Hepatic stellate cell (primary cell): ENCODE measurements at regions not wholly inside any gene's neighbourhood (a gene's known extent, or its start where the extent isn't known, plus 50 kb on each side); places are given as distances from the start of the nearest gene placed in this dataset.

Experiments
- DNase-seq: peaks from one replicate; pipeline ENCODE4 v3.0.0; 2011; ENCODE audit warnings: low spot score

- no peak for DNase-seq
These were observed 58.0 kb upstream of the ZNF804A start for GRCh38 chr2:184540246-184540789.

GRCh38 chr2:184541591-184541990 lies 56.7 kb upstream of the ZNF804A start:
- no peak for DNase-seq

DNA sequence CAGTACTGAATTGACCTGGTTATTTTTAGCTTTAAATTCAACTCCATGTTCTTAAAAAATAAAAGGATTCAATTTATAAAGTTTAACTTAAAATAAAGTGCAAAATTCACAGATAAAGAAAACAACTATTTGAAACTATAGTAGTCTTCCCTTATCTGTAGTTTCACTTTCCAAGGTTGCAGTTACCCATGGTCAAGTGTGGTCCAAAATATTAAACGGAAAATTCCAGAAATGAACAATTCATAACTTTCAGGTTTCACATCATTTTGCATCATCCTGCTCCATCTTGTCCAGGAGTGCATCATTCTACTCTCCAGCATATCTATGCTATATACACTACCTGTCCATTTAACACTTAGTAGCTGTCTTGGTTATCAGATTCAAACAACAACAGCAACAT lies 54.5 kb upstream of the ZNF804A start:
- no peak for DNase-seq
